ENCODE measurements at regions not wholly inside any gene's neighbourhood (a gene's known extent, or its start where the extent isn't known, plus 50 kb on each side); places are given as distances from the start of the nearest gene placed in this dataset.

DNA sequence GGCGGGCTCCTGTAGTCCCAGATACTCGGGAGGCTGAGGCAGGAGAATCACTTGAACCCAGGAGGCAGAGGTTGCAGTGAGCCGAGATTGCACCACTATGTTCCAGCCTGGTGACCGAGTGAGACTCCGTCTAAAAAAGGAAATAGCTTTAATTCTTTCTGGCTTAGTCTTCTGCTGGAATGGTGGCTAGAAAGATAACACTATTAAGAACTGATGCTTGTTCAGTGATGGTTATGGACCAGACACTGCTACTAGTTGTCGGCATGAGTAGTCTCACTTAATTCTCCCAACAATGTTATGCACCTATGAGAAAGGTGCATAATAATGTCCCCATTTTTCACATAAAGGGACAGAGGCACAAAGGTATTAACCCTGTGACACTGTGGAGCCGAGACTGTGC is 188.7 kb downstream of the HS3ST3A1 start:
- TF ChIP-seq, protein P1, sequence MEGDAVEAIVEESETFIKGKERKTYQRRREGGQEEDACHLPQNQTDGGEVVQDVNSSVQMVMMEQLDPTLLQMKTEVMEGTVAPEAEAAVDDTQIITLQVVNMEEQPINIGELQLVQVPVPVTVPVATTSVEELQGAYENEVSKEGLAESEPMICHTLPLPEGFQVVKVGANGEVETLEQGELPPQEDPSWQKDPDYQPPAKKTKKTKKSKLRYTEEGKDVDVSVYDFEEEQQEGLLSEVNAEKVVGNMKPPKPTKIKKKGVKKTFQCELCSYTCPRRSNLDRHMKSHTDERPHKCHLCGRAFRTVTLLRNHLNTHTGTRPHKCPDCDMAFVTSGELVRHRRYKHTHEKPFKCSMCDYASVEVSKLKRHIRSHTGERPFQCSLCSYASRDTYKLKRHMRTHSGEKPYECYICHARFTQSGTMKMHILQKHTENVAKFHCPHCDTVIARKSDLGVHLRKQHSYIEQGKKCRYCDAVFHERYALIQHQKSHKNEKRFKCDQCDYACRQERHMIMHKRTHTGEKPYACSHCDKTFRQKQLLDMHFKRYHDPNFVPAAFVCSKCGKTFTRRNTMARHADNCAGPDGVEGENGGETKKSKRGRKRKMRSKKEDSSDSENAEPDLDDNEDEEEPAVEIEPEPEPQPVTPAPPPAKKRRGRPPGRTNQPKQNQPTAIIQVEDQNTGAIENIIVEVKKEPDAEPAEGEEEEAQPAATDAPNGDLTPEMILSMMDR (IDR thresholded peaks at IDR 0.05) = no peak
- no peak for TF ChIP-seq POLR2A (IDR thresholded peaks at IDR 0.05)

All from heart left ventricle (tissue), 13 donors.